ENCODE measurements at regions not wholly inside any gene's neighbourhood (a gene's known extent, or its start where the extent isn't known, plus 50 kb on each side); places are given as distances from the start of the nearest gene placed in this dataset.

- POLR2A ChIA-PET, result no interaction called here
- no peak overlapping the region for H3K9ac ChIP-seq (ENCODE audit: low read length)
- no peak overlapping the region for H3K27ac ChIP-seq (ENCODE audit: low read depth, low read length)
- CTCF ChIA-PET, result no interaction called here
- no peak overlapping the region for H3K4me3 ChIP-seq (replicated peaks in 1 of 2; ENCODE audit: low read depth in 1 of 2, low read length in 2 of 2)
- no peak overlapping the region for H3K4me2 ChIP-seq (ENCODE audit: low read length)
- H2AFZ ChIP-seq (ENCODE audit: low read depth, low read length, poor library complexity, severe bottlenecking), result no peak overlapping the region
- no peaks in the 10 kb centered on the region for H3K27me3 ChIP-seq (ENCODE audit: insufficient read depth, low read length)
- no peaks in the 10 kb centered on the region for H3K4me1 ChIP-seq (ENCODE audit: control insufficient read depth in 1 of 2, insufficient read depth in 2 of 2, low read length in 2 of 2)
- no peaks in the 10 kb centered on the region for H3K9me2 ChIP-seq (ENCODE audit: insufficient read depth)
- no peaks in the 10 kb centered on the region for H3K36me3 ChIP-seq (ENCODE audit: control insufficient read depth in 1 of 2, insufficient read depth in 2 of 2, low read length in 2 of 2)
- TF ChIP-seq CEBPB (IDR thresholded peaks at IDR 0.05; ENCODE audit: low read depth), result no peak
- TF ChIP-seq FOSL1 (IDR thresholded peaks at IDR 0.05; ENCODE audit: low read depth), result no peak
- no peak for TF ChIP-seq REST (IDR thresholded peaks at IDR 0.05; ENCODE audit: low read depth)
- TF ChIP-seq ELF1 (IDR thresholded peaks at IDR 0.05; ENCODE audit: borderline replicate concordance, low read depth), result no peak
- TF ChIP-seq YY1 (IDR thresholded peaks at IDR 0.05; ENCODE audit: extremely low read depth, insufficient replicate concordance, low read depth, low read length), result no peak
- intact Hi-C loops (cut with micrococcal nuclease), result no loop called here
- ATAC-seq (no peak), DNase-seq (ENCODE audit: low read depth, low spot score) (no peak)
- RAD21 ChIA-PET (ENCODE audit: low non-redundant PET in 1 of 2, low total read pairs in 2 of 2, uncharacterized antibody in 2 of 2, unreplicated experiment in 2 of 2), result no interaction called here
- no peaks in the 10 kb centered on the region for H4K20me1 ChIP-seq (ENCODE audit: insufficient read depth)
- BruUV-seq (replicated peaks), result no TSS peak
- no peaks in the 10 kb centered on the region for H3K79me2 ChIP-seq (ENCODE audit: insufficient read depth, low read length)
- no peaks in the 10 kb centered on the region for H3K9me3 ChIP-seq (ENCODE audit: control insufficient read depth in 1 of 2, insufficient read depth in 1 of 2, low read depth in 1 of 2, low read length in 2 of 2)
Observed at GRCh38 chr1:195501118-195501517, 1107.1 kb downstream of the KCNT2 start.

Measured in HCT116 (cell line).